MM.1S (cell line): ENCODE measurements at regions not wholly inside any gene's neighbourhood (a gene's known extent, or its start where the extent isn't known, plus 50 kb on each side); places are given as distances from the start of the nearest gene placed in this dataset.
"Not testable (repeated sequence)": the region's sequence is repeated elsewhere in the genome, so short reads cannot be mapped to it uniquely, and the experiment has no call there.

ENCODE experiments used
- EZH2 ChIP-seq: fragments of 300-600 bp; sonication (generic); optimal IDR thresholded peaks from 2 replicates; pipeline ENCODE3; 2017; ENCODE audit warnings: low read depth, mild to moderate bottlenecking, antibody characterized with exemption, low read length, mixed read lengths
- TF ChIP-seq, protein P1 (sequence below): fragments of 300-600 bp; sonication (generic); IDR thresholded peaks from 2 replicates; pipeline ENCODE4 v1.5.1; 2016; ENCODE audit warnings: antibody characterized with exemption, low read length, mixed read lengths

DNA sequence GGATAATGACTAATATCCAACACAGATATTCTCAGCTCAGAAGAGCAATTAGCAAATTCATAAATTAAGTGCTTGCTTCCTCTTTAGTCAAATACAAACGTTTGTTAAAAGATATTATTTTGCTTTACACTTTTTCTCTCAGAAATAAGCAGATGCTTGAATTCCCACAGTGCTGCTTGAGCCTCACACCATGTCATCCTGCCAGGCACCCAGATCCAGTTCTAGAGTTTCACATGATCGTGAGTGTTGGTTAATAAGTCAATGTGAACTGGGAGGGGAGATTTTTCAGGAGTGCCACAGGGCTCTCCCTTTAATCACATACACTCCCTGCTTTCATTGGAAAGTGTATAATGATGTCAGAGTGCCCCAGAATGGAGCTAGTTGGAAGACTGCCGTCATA is 352.0 kb downstream of the OR4F29 start:
- TF ChIP-seq, protein P1, sequence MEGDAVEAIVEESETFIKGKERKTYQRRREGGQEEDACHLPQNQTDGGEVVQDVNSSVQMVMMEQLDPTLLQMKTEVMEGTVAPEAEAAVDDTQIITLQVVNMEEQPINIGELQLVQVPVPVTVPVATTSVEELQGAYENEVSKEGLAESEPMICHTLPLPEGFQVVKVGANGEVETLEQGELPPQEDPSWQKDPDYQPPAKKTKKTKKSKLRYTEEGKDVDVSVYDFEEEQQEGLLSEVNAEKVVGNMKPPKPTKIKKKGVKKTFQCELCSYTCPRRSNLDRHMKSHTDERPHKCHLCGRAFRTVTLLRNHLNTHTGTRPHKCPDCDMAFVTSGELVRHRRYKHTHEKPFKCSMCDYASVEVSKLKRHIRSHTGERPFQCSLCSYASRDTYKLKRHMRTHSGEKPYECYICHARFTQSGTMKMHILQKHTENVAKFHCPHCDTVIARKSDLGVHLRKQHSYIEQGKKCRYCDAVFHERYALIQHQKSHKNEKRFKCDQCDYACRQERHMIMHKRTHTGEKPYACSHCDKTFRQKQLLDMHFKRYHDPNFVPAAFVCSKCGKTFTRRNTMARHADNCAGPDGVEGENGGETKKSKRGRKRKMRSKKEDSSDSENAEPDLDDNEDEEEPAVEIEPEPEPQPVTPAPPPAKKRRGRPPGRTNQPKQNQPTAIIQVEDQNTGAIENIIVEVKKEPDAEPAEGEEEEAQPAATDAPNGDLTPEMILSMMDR = not testable (repeated sequence)
- not testable (repeated sequence) for TF ChIP-seq EZH2
